ENCODE measurements at regions not wholly inside any gene's neighbourhood (a gene's known extent, or its start where the extent isn't known, plus 50 kb on each side); places are given as distances from the start of the nearest gene placed in this dataset.

GRCh38 chr4:15215109-15215508 is 212.7 kb upstream of the C1QTNF7 start:
- H3K36me3 ChIP-seq (ENCODE audit: control insufficient read depth in 3 of 3, insufficient read depth in 2 of 3, low read depth in 1 of 3, low read length in 3 of 3) = no peaks in the 10 kb centered on the region
- no peak for FAIRE-seq
- H3K27ac ChIP-seq (ENCODE audit: low read depth in 1 of 3, low read length in 2 of 3) = no peak overlapping the region
- no peak for DNase-seq
- H3K4me3 ChIP-seq (ENCODE audit: low read depth in 1 of 3, low read length in 3 of 3) = no peak overlapping the region
- WGBS, 3 donors = 78 to 85% (median 80%) methylated on average over 6 of the region's 6 CpGs
- H3K9me3 ChIP-seq (ENCODE audit: control insufficient read depth in 2 of 2, insufficient read depth in 1 of 2, low read depth in 1 of 2, low read length in 1 of 2) = no peaks in the 10 kb centered on the region
- no peaks in the 10 kb centered on the region for H3K27me3 ChIP-seq (ENCODE audit: control insufficient read depth in 3 of 3, insufficient read depth in 3 of 3, low read length in 3 of 3)
- no peaks in the 10 kb centered on the region for H3K4me1 ChIP-seq (ENCODE audit: control insufficient read depth in 3 of 3, insufficient read depth in 2 of 3, low read depth in 1 of 3, low read length in 2 of 3)

- Histone ChIP-seq H3K27me3 (ENCODE audit: control insufficient read depth in 3 of 3, insufficient read depth in 3 of 3, low read length in 3 of 3) (no peaks in the 10 kb centered on the region), H3K9me3 (ENCODE audit: control insufficient read depth in 2 of 2, insufficient read depth in 1 of 2, low read depth in 1 of 2, low read length in 1 of 2) (no peaks in the 10 kb centered on the region), H3K36me3 (ENCODE audit: control insufficient read depth in 3 of 3, insufficient read depth in 2 of 3, low read depth in 1 of 3, low read length in 3 of 3) (no peaks in the 10 kb centered on the region), H3K4me3 (ENCODE audit: low read depth in 1 of 3, low read length in 3 of 3) (no peak overlapping the region), H3K4me1 (ENCODE audit: control insufficient read depth in 3 of 3, insufficient read depth in 2 of 3, low read depth in 1 of 3, low read length in 2 of 3) (no peaks in the 10 kb centered on the region), H3K27ac (ENCODE audit: low read depth in 1 of 3, low read length in 2 of 3) (no peak overlapping the region)
- DNase-seq (no peak), FAIRE-seq (no peak)
- 77 to 85% (median 84%) methylated on average over 3 of the region's 3 CpGs for WGBS, 3 donors
Measured at GRCh38 chr4:15226203-15226602, 201.6 kb upstream of the C1QTNF7 start.

GRCh38 chr4:15231265-15232091 is 196.4 kb upstream of the C1QTNF7 start:
- no peak for FAIRE-seq

GRCh38 chr4:15232366-15233263 is 195.2 kb upstream of the C1QTNF7 start:
- no peak for FAIRE-seq
- H3K27ac ChIP-seq (ENCODE audit: low read depth in 1 of 3, low read length in 2 of 3) = no peak overlapping the region

More at GRCh38 chr4:15231265-15232091, 196.4 kb upstream of the C1QTNF7 start:
- Histone ChIP-seq H3K4me1 (ENCODE audit: control insufficient read depth in 3 of 3, insufficient read depth in 2 of 3, low read depth in 1 of 3, low read length in 2 of 3) (peaks cover 0 to 11% (median 7%) of the 10 kb centered on the region in 3 donors), H3K4me3 (ENCODE audit: low read depth in 1 of 3, low read length in 3 of 3) (no peak overlapping the region), H3K27ac (ENCODE audit: low read depth in 1 of 3, low read length in 2 of 3) (no peak overlapping the region), H3K9me3 (ENCODE audit: control insufficient read depth in 2 of 2, insufficient read depth in 1 of 2, low read depth in 1 of 2, low read length in 1 of 2) (no peaks in the 10 kb centered on the region), H3K27me3 (ENCODE audit: control insufficient read depth in 3 of 3, insufficient read depth in 3 of 3, low read length in 3 of 3) (no peaks in the 10 kb centered on the region), H3K36me3 (ENCODE audit: control insufficient read depth in 3 of 3, insufficient read depth in 2 of 3, low read depth in 1 of 3, low read length in 3 of 3) (no peaks in the 10 kb centered on the region)
- whole genome bisulfite sequencing, 3 donors = 44 to 56% (median 54%) methylated on average over 8 of the region's 8 CpGs
- DNase-seq = peak; percentile 67

GRCh38 chr4:15233264-15233597 is 194.6 kb upstream of the C1QTNF7 start:
- no peaks in the 10 kb centered on the region for H3K36me3 ChIP-seq (ENCODE audit: control insufficient read depth in 3 of 3, insufficient read depth in 2 of 3, low read depth in 1 of 3, low read length in 3 of 3)
- DNase-seq (no peak), FAIRE-seq (no peak)
- H3K27me3 ChIP-seq (ENCODE audit: control insufficient read depth in 3 of 3, insufficient read depth in 3 of 3, low read length in 3 of 3) = no peaks in the 10 kb centered on the region
- peaks cover 0 to 11% (median 7%) of the 10 kb centered on the region in 3 donors for H3K4me1 ChIP-seq (ENCODE audit: control insufficient read depth in 3 of 3, insufficient read depth in 2 of 3, low read depth in 1 of 3, low read length in 2 of 3)
- no peaks in the 10 kb centered on the region for H3K9me3 ChIP-seq (ENCODE audit: control insufficient read depth in 2 of 2, insufficient read depth in 1 of 2, low read depth in 1 of 2, low read length in 1 of 2)
- 37 to 63% (median 37%) methylated on average over 4 of the region's 4 CpGs for WGBS, 3 donors
- H3K4me3 ChIP-seq (ENCODE audit: low read depth in 1 of 3, low read length in 3 of 3) = no peak overlapping the region
- peak overlapping the region in 1 of 3 donors; percentile 32 for H3K27ac ChIP-seq (ENCODE audit: low read depth in 1 of 3, low read length in 2 of 3)

More at GRCh38 chr4:15232366-15233263, 195.2 kb upstream of the C1QTNF7 start:
- peaks cover 0 to 11% (median 7%) of the 10 kb centered on the region in 3 donors for H3K4me1 ChIP-seq (ENCODE audit: control insufficient read depth in 3 of 3, insufficient read depth in 2 of 3, low read depth in 1 of 3, low read length in 2 of 3)
- H3K36me3 ChIP-seq (ENCODE audit: control insufficient read depth in 3 of 3, insufficient read depth in 2 of 3, low read depth in 1 of 3, low read length in 3 of 3) = no peaks in the 10 kb centered on the region
- no peaks in the 10 kb centered on the region for H3K9me3 ChIP-seq (ENCODE audit: control insufficient read depth in 2 of 2, insufficient read depth in 1 of 2, low read depth in 1 of 2, low read length in 1 of 2)
- 57 to 64% (median 60%) methylated on average over 10 of the region's 10 CpGs for WGBS, 3 donors
- H3K27me3 ChIP-seq (ENCODE audit: control insufficient read depth in 3 of 3, insufficient read depth in 3 of 3, low read length in 3 of 3) = no peaks in the 10 kb centered on the region
- peak in 1 of 2 donors; percentile 44 for DNase-seq
- no peak overlapping the region for H3K4me3 ChIP-seq (ENCODE audit: low read depth in 1 of 3, low read length in 3 of 3)

GRCh38 chr4:15233626-15234025 is 194.2 kb upstream of the C1QTNF7 start:
- Histone ChIP-seq H3K27me3 (ENCODE audit: control insufficient read depth in 3 of 3, insufficient read depth in 3 of 3, low read length in 3 of 3) (no peaks in the 10 kb centered on the region), H3K4me1 (ENCODE audit: control insufficient read depth in 3 of 3, insufficient read depth in 2 of 3, low read depth in 1 of 3, low read length in 2 of 3) (peaks cover 0 to 11% (median 7%) of the 10 kb centered on the region in 3 donors), H3K9me3 (ENCODE audit: control insufficient read depth in 2 of 2, insufficient read depth in 1 of 2, low read depth in 1 of 2, low read length in 1 of 2) (no peaks in the 10 kb centered on the region), H3K36me3 (ENCODE audit: control insufficient read depth in 3 of 3, insufficient read depth in 2 of 3, low read depth in 1 of 3, low read length in 3 of 3) (no peaks in the 10 kb centered on the region), H3K27ac (ENCODE audit: low read depth in 1 of 3, low read length in 2 of 3) (peak overlapping the region in 1 of 3 donors; percentile 32), H3K4me3 (ENCODE audit: low read depth in 1 of 3, low read length in 3 of 3) (no peak overlapping the region)
- WGBS, 3 donors = 48 to 79% (median 53%) methylated on average over 5 of the region's 5 CpGs
- no peak for FAIRE-seq
- DNase-seq = peak in 1 of 2 donors; percentile 11

- Histone ChIP-seq H3K4me1 (ENCODE audit: control insufficient read depth in 3 of 3, insufficient read depth in 2 of 3, low read depth in 1 of 3, low read length in 2 of 3) (peaks cover 0 to 11% (median 7%) of the 10 kb centered on the region in 3 donors), H3K27me3 (ENCODE audit: control insufficient read depth in 3 of 3, insufficient read depth in 3 of 3, low read length in 3 of 3) (no peaks in the 10 kb centered on the region), H3K27ac (ENCODE audit: low read depth in 1 of 3, low read length in 2 of 3) (peak overlapping the region in 1 of 3 donors; percentile 21), H3K9me3 (ENCODE audit: control insufficient read depth in 2 of 2, insufficient read depth in 1 of 2, low read depth in 1 of 2, low read length in 1 of 2) (no peaks in the 10 kb centered on the region), H3K4me3 (ENCODE audit: low read depth in 1 of 3, low read length in 3 of 3) (no peak overlapping the region), H3K36me3 (ENCODE audit: control insufficient read depth in 3 of 3, insufficient read depth in 2 of 3, low read depth in 1 of 3, low read length in 3 of 3) (no peaks in the 10 kb centered on the region)
- DNase-seq (no peak), FAIRE-seq (no peak)
- WGBS, 3 donors = 62 to 79% (median 75%) methylated on average over 7 of the region's 7 CpGs
Measured at GRCh38 chr4:15234116-15234855, 193.5 kb upstream of the C1QTNF7 start.

GRCh38 chr4:15234856-15235126 is 193.0 kb upstream of the C1QTNF7 start:
- FAIRE-seq (no peak), DNase-seq (no peak)
- Histone ChIP-seq H3K27ac (ENCODE audit: low read depth in 1 of 3, low read length in 2 of 3) (no peak overlapping the region), H3K4me1 (ENCODE audit: control insufficient read depth in 3 of 3, insufficient read depth in 2 of 3, low read depth in 1 of 3, low read length in 2 of 3) (peaks cover 0 to 11% (median 7%) of the 10 kb centered on the region in 3 donors), H3K27me3 (ENCODE audit: control insufficient read depth in 3 of 3, insufficient read depth in 3 of 3, low read length in 3 of 3) (no peaks in the 10 kb centered on the region), H3K9me3 (ENCODE audit: control insufficient read depth in 2 of 2, insufficient read depth in 1 of 2, low read depth in 1 of 2, low read length in 1 of 2) (no peaks in the 10 kb centered on the region), H3K4me3 (ENCODE audit: low read depth in 1 of 3, low read length in 3 of 3) (no peak overlapping the region), H3K36me3 (ENCODE audit: control insufficient read depth in 3 of 3, insufficient read depth in 2 of 3, low read depth in 1 of 3, low read length in 3 of 3) (no peaks in the 10 kb centered on the region)
- WGBS, 3 donors = 59 to 71% (median 59%) methylated on average over 2 of the region's 2 CpGs
